Gastroesophageal sphincter (tissue), 3 donors: ENCODE measurements at regions not wholly inside any gene's neighbourhood (a gene's known extent, or its start where the extent isn't known, plus 50 kb on each side); places are given as distances from the start of the nearest gene placed in this dataset.

Experiments
- CTCF ChIP-seq, 4 experiments: fragments of 200-600 bp in 2 of 4; fragments of 450-650 bp in 2 of 4; sonication (generic) in 1 of 4; IDR thresholded peaks; one replicate each; pipeline ENCODE4 v1.5.1; 2017 to 2019; ENCODE audit warnings: antibody characterized with exemption in 4 of 4, mild to moderate bottlenecking in 2 of 4, moderate library complexity in 2 of 4
- POLR2A ChIP-seq, 2 donors: fragments of 450-650 bp; IDR thresholded peaks; one replicate each; pipeline ENCODE4 v1.6.1; 2017; ENCODE audit warnings: antibody characterized with exemption in 2 of 2, mild to moderate bottlenecking in 2 of 2, moderate library complexity in 1 of 2
- POLR2AphosphoS5 ChIP-seq: sonication (generic); formaldehyde crosslinking; IDR thresholded peaks from one replicate; pipeline ENCODE4 v1.6.1; 2017; ENCODE audit warnings: antibody characterized with exemption

- TF ChIP-seq CTCF (IDR thresholded peaks at IDR 0.05) (no peak), POLR2A (IDR thresholded peaks at IDR 0.05) (no peak), POLR2AphosphoS5 (no peak)
Observed at GRCh38 chr4:29390921-29391320, 1329.2 kb upstream of the PCDH7 start.
